GM23338 (cell line): ENCODE measurements at regions not wholly inside any gene's neighbourhood (a gene's known extent, or its start where the extent isn't known, plus 50 kb on each side); places are given as distances from the start of the nearest gene placed in this dataset.

ENCODE experiments used
- CREB1 ChIP-seq: fragments of 250-450 bp; sonication (Bioruptor Pico); IDR thresholded peaks from 2 replicates; pipeline ENCODE4 v1.5.0; 2020; ENCODE audit warnings: low read depth, mild to moderate bottlenecking, moderate library complexity
- CTCF ChIP-seq, 2 experiments: fragments of 200-600 bp in 1 of 2; sonication (generic) in 1 of 2; conservative IDR thresholded peaks; 2 replicates each; pipeline versions ENCODE4 v1.5.1 to v1.6.1; 2016 to 2017; ENCODE audit warnings: antibody characterized with exemption in 2 of 2, low read depth in 2 of 2, mild to moderate bottlenecking in 2 of 2, moderate library complexity in 1 of 2
- ETS1 ChIP-seq: IDR thresholded peaks from 2 replicates; pipeline ENCODE4 v1.6.1; 2016; ENCODE audit warnings: antibody characterized with exemption
- EZH2 ChIP-seq: fragments of 200-600 bp; sonication (generic); IDR thresholded peaks from one replicate; pipeline ENCODE4 v1.8.0; 2017; ENCODE audit warnings: antibody characterized with exemption, mild to moderate bottlenecking, low read depth; ENCODE audit not compliant: unreplicated experiment
- EZH2phosphoT487 ChIP-seq: fragments of 200-600 bp; sonication (generic); IDR thresholded peaks from one replicate; pipeline ENCODE4 v1.8.1; 2018; ENCODE audit warnings: antibody characterized with exemption; ENCODE audit not compliant: unreplicated experiment
- JUNB ChIP-seq: IDR thresholded peaks from one replicate; pipeline ENCODE4 v1.6.1; 2016; ENCODE audit warnings: antibody characterized with exemption; ENCODE audit not compliant: unreplicated experiment
- NANOG ChIP-seq: IDR thresholded peaks from 2 replicates; pipeline ENCODE4 v1.6.1; 2016; ENCODE audit warnings: antibody characterized with exemption, borderline replicate concordance
- POLR2AphosphoS5 ChIP-seq: IDR thresholded peaks from 2 replicates; pipeline ENCODE4 v1.6.1; 2016; ENCODE audit warnings: antibody characterized with exemption, low read depth
- REST ChIP-seq: IDR thresholded peaks from one replicate; pipeline ENCODE4 v1.6.1; 2018; ENCODE audit warnings: antibody characterized with exemption; ENCODE audit not compliant: unreplicated experiment
- STAT1 ChIP-seq: IDR thresholded peaks from one replicate; pipeline ENCODE4 v1.6.1; 2016; ENCODE audit warnings: antibody characterized with exemption; ENCODE audit not compliant: unreplicated experiment
- ZNF114 ChIP-seq: fragments of 250-450 bp; sonication (Bioruptor Pico); IDR thresholded peaks from 2 replicates; pipeline ENCODE4 v1.5.0; 2020; ENCODE audit warnings: mild to moderate bottlenecking, moderate library complexity
- ZNF331 ChIP-seq: fragments of 250-450 bp; sonication (Bioruptor Pico); IDR thresholded peaks from 2 replicates; pipeline ENCODE4 v1.5.0; 2020; ENCODE audit warnings: low read depth, mild to moderate bottlenecking, moderate library complexity
- ZNF462 ChIP-seq: fragments of 250-450 bp; sonication (Bioruptor Pico); IDR thresholded peaks from 2 replicates; pipeline ENCODE4 v1.5.0; 2020; ENCODE audit warnings: mild to moderate bottlenecking, moderate library complexity

GRCh38 chr18:44062345-44062744 lies 618.3 kb upstream of the SETBP1 start:
- no peak for TF ChIP-seq POLR2AphosphoS5
- TF ChIP-seq EZH2: no peak
- TF ChIP-seq CTCF (conservative IDR thresholded peaks at IDR 0.05; ENCODE audit: low read depth in 2 of 2): no peak
- TF ChIP-seq REST: no peak
- no peak for TF ChIP-seq CREB1 (CRISPR knock-in tag)
- no peak for TF ChIP-seq JUNB
- TF ChIP-seq EZH2phosphoT487: no peak
- TF ChIP-seq STAT1: no peak
- no peak for TF ChIP-seq ZNF462 (CRISPR knock-in tag)
- TF ChIP-seq NANOG: no peak
- no peak for TF ChIP-seq ETS1
- no peak for TF ChIP-seq ZNF331 (CRISPR knock-in tag)
- TF ChIP-seq ZNF114 (CRISPR knock-in tag): no peak
